A673 (cell line): ENCODE measurements at regions not wholly inside any gene's neighbourhood (a gene's known extent, or its start where the extent isn't known, plus 50 kb on each side); places are given as distances from the start of the nearest gene placed in this dataset.
"Not testable (repeated sequence)": the region's sequence is repeated elsewhere in the genome, so short reads cannot be mapped to it uniquely, and the experiment has no call there.

Experiments
- BruUV-seq: library from RNA; stranded (reverse); fragments of 400-500 nt; replicated peaks from 2 replicates; lab custom pipeline; 2021; lab: Mats Ljungman, UMichigan
- CTCF ChIA-PET: fragments of 300-600 bp; sonication (Branson Sonifier 250); formaldehyde crosslinking; loops from one replicate; lab custom pipeline; 2022; ENCODE audit warnings: antibody characterized with exemption; lab: Charles Lee
- POLR2A ChIA-PET: fragments of 300-600 bp; sonication (Branson Sonifier 250); formaldehyde crosslinking; loops from one replicate; lab custom pipeline; 2022; ENCODE audit warnings: antibody characterized with exemption; ENCODE audit not compliant: low non-redundant PET; lab: Charles Lee
- DNase-seq: peaks from one replicate; pipeline ENCODE4 v3.0.0-alpha.2; 2015; ENCODE audit warnings: low spot score
- H3K27ac ChIP-seq: fragments of 200-600 bp; sonication (generic); 2 replicates; pipeline ENCODE4 v1.5.1; 2016; ENCODE audit warnings: mixed run types, low read depth, mild to moderate bottlenecking, mixed read lengths, antibody characterized with exemption, low read length; ENCODE audit not compliant: poor library complexity, severe bottlenecking
- H3K27me3 ChIP-seq: fragments of 200-600 bp; sonication (generic); replicated peaks from 2 replicates; pipeline ENCODE4 v1.6.1; 2017; ENCODE audit warnings: mixed run types, low read depth, mild to moderate bottlenecking, mixed read lengths, antibody characterized with exemption, low read length; ENCODE audit not compliant: insufficient read depth, poor library complexity
- H3K36me3 ChIP-seq: fragments of 200-600 bp; sonication (generic); 2 replicates; pipeline ENCODE4 v1.6.1; 2016; ENCODE audit warnings: mixed run types, mild to moderate bottlenecking, mixed read lengths, antibody characterized with exemption, low read length; ENCODE audit not compliant: insufficient read depth, poor library complexity, severe bottlenecking
- H3K4me1 ChIP-seq: fragments of 200-600 bp; sonication (generic); 2 replicates; pipeline ENCODE4 v1.6.1; 2017; ENCODE audit warnings: mixed run types, mild to moderate bottlenecking, mixed read lengths, antibody characterized with exemption, low read length; ENCODE audit not compliant: insufficient read depth, poor library complexity, severe bottlenecking
- H3K4me3 ChIP-seq: fragments of 200-600 bp; sonication (generic); 2 replicates; pipeline ENCODE4 v1.5.1; 2016; ENCODE audit warnings: low read depth, mixed run types, mild to moderate bottlenecking, mixed read lengths, low read length; ENCODE audit not compliant: poor library complexity, severe bottlenecking
- H3K9me3 ChIP-seq: fragments of 200-600 bp; sonication (generic); 2 replicates; pipeline ENCODE4 v1.6.1; 2016; ENCODE audit warnings: mixed run types, low read depth, mild to moderate bottlenecking, mixed read lengths, antibody characterized with exemption, low read length; ENCODE audit not compliant: poor library complexity, severe bottlenecking
- EZH2 ChIP-seq: fragments of 200-600 bp; sonication (generic); IDR thresholded peaks from 2 replicates; pipeline ENCODE4 v1.6.1; 2017; ENCODE audit warnings: borderline replicate concordance, low read depth, mild to moderate bottlenecking, mixed read lengths, antibody characterized with exemption, low read length; ENCODE audit not compliant: poor library complexity, severe bottlenecking
- intact Hi-C: fragments of 100-400 bp; cut with micrococcal nuclease; formaldehyde crosslinking; loops from one replicate; pipeline ENCODE4 v1.10.0; 2022; ENCODE audit not compliant: unreplicated experiment
- TF ChIP-seq, protein P1 (sequence below): fragments of 300-800, 200-600 bp; sonication (generic); conservative IDR thresholded peaks from 2 replicates; pipeline ENCODE4 v1.5.1; 2017; ENCODE audit warnings: low read depth, mild to moderate bottlenecking, antibody characterized with exemption, low read length, moderate library complexity, mixed read lengths

DNA sequence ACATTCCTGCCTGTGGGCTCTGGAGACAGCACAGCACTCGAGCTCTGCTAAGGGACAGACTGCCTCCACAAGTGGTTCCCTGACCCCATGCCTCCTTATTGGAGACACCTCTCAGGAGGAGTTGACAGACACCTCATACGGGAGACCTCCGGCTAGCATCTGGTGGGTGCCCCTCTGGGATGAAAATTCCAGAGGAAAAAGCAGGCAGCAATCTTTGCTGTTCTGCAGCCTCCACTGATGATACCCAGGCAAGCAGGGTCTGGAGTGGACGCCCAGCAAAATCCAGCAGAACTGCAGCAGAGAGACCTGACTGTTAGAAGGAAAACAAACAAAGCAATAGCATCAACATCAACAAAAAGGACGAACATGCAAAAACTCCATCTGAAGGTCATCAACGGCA is 639.4 kb downstream of the SLC16A7 start:
- Histone ChIP-seq H3K9me3 (no peaks in the 10 kb centered on the region), H3K27ac (no peak overlapping the region), H3K4me3 (no peak overlapping the region), H3K4me1 (no peaks in the 10 kb centered on the region), H3K27me3 (no peaks in the 10 kb centered on the region), H3K36me3 (no peaks in the 10 kb centered on the region)
- intact Hi-C loops: no loop called here
- TF ChIP-seq EZH2: no peak
- TF ChIP-seq, protein P1, sequence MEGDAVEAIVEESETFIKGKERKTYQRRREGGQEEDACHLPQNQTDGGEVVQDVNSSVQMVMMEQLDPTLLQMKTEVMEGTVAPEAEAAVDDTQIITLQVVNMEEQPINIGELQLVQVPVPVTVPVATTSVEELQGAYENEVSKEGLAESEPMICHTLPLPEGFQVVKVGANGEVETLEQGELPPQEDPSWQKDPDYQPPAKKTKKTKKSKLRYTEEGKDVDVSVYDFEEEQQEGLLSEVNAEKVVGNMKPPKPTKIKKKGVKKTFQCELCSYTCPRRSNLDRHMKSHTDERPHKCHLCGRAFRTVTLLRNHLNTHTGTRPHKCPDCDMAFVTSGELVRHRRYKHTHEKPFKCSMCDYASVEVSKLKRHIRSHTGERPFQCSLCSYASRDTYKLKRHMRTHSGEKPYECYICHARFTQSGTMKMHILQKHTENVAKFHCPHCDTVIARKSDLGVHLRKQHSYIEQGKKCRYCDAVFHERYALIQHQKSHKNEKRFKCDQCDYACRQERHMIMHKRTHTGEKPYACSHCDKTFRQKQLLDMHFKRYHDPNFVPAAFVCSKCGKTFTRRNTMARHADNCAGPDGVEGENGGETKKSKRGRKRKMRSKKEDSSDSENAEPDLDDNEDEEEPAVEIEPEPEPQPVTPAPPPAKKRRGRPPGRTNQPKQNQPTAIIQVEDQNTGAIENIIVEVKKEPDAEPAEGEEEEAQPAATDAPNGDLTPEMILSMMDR: no peak
- ChIA-PET CTCF (no interaction called here), POLR2A (no interaction called here)
- no peak for DNase-seq
- no TSS peak for BruUV-seq

DNA sequence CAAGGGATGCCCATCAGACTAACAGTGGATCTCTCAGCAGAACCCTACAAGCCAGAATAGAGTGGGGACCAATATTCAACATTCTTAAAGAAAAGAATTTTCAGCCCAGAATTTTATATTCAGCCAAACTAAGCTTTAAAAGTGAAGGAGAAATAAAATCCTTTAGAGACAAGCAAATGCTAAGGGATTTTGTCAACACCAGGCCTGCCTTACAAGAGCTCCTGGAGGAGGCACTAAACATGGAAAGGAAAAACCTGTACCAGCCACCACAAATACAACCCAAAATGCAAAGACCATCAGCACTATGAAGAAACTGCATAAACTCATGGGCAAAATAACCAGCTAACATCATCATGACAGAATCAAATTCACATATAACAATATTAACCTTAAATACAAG is 640.6 kb downstream of the SLC16A7 start:
- DNase-seq, H3K27me3 ChIP-seq, H3K36me3 ChIP-seq, H3K9me3 ChIP-seq, H3K27ac ChIP-seq, intact Hi-C loops, H3K4me1 ChIP-seq, BruUV-seq, POLR2A ChIA-PET, H3K4me3 ChIP-seq, CTCF ChIA-PET: not testable (repeated sequence)

DNA sequence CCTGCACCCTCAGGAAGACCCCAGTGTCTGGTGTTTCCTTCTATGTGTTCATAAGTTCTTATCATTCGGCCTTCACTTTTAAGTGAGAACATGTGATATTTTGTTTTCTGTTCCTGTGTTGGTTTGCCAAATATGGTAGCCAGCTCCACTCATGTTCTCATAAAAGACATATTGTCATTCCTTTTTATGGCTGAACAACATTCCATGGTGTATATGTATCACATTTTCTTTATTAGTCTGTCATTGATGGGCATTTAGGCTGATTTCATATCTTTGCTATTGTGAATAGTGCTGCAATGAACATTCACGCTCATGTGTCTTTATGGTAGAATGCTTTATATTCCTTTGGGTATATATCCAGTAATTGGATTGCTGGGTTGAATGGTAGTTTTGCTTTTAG is 645.1 kb downstream of the SLC16A7 start:
- Histone ChIP-seq H3K4me1 (no peaks in the 10 kb centered on the region), H3K4me3 (no peak overlapping the region), H3K9me3 (no peaks in the 10 kb centered on the region), H3K27ac (no peak overlapping the region), H3K27me3 (no peaks in the 10 kb centered on the region), H3K36me3 (no peaks in the 10 kb centered on the region)
- CTCF ChIA-PET: no interaction called here
- BruUV-seq: no TSS peak
- no peak for DNase-seq
- intact Hi-C loops: no loop called here
- TF ChIP-seq EZH2: no peak
- TF ChIP-seq, protein P1: no peak
- POLR2A ChIA-PET: no interaction called here

DNA sequence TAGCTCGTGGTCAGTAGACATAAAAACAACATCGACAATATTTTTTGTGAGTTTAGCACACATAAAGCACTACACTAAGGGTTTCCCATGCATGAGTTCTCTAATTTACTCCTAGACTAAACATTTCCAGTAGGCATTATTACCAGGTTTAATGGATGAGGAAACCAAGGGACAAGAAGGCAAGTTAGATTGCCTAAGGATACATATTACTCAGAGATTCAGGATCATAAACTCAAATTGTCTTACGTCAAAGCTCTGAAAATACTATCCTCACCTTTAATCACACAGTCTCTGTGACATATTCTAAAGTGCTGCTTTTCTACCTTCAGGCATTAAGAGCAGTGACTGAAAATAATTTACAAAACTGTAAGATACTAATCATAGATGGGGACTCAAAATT is 655.3 kb downstream of the SLC16A7 start:
- DNase-seq: no peak
- ChIA-PET POLR2A (no interaction called here), CTCF (no interaction called here)
- Histone ChIP-seq H3K36me3 (no peaks in the 10 kb centered on the region), H3K9me3 (no peaks in the 10 kb centered on the region), H3K27ac (no peak overlapping the region), H3K4me3 (no peak overlapping the region), H3K27me3 (no peaks in the 10 kb centered on the region), H3K4me1 (no peaks in the 10 kb centered on the region)
- no TSS peak for BruUV-seq
- TF ChIP-seq, protein P1: no peak
- no peak for TF ChIP-seq EZH2
- intact Hi-C loops: no loop called here
